GM23338 (cell line): ENCODE measurements at regions not wholly inside any gene's neighbourhood (a gene's known extent, or its start where the extent isn't known, plus 50 kb on each side); places are given as distances from the start of the nearest gene placed in this dataset.
"Not testable (repeated sequence)": the region's sequence is repeated elsewhere in the genome, so short reads cannot be mapped to it uniquely, and the experiment has no call there.

Experiments
- CREB1 ChIP-seq: fragments of 250-450 bp; sonication (Bioruptor Pico); IDR thresholded peaks from 2 replicates; pipeline ENCODE4 v1.5.0; 2020; ENCODE audit warnings: low read depth, mild to moderate bottlenecking, moderate library complexity
- EZH2 ChIP-seq: fragments of 200-600 bp; sonication (generic); IDR thresholded peaks from one replicate; pipeline ENCODE4 v1.8.0; 2017; ENCODE audit warnings: antibody characterized with exemption, mild to moderate bottlenecking, low read depth; ENCODE audit not compliant: unreplicated experiment
- EZH2phosphoT487 ChIP-seq: fragments of 200-600 bp; sonication (generic); IDR thresholded peaks from one replicate; pipeline ENCODE4 v1.8.1; 2018; ENCODE audit warnings: antibody characterized with exemption; ENCODE audit not compliant: unreplicated experiment
- JUNB ChIP-seq: IDR thresholded peaks from one replicate; pipeline ENCODE4 v1.6.1; 2016; ENCODE audit warnings: antibody characterized with exemption; ENCODE audit not compliant: unreplicated experiment
- NANOG ChIP-seq: IDR thresholded peaks from 2 replicates; pipeline ENCODE4 v1.6.1; 2016; ENCODE audit warnings: antibody characterized with exemption, borderline replicate concordance
- POLR2AphosphoS5 ChIP-seq: IDR thresholded peaks from 2 replicates; pipeline ENCODE4 v1.6.1; 2016; ENCODE audit warnings: antibody characterized with exemption, low read depth
- STAT1 ChIP-seq: IDR thresholded peaks from one replicate; pipeline ENCODE4 v1.6.1; 2016; ENCODE audit warnings: antibody characterized with exemption; ENCODE audit not compliant: unreplicated experiment
- ZNF114 ChIP-seq: fragments of 250-450 bp; sonication (Bioruptor Pico); IDR thresholded peaks from 2 replicates; pipeline ENCODE4 v1.5.0; 2020; ENCODE audit warnings: mild to moderate bottlenecking, moderate library complexity
- ZNF331 ChIP-seq: fragments of 250-450 bp; sonication (Bioruptor Pico); IDR thresholded peaks from 2 replicates; pipeline ENCODE4 v1.5.0; 2020; ENCODE audit warnings: low read depth, mild to moderate bottlenecking, moderate library complexity
- TF ChIP-seq, protein P1 (sequence below), 2 experiments: fragments of 200-600 bp in 1 of 2; sonication (generic) in 1 of 2; conservative IDR thresholded peaks; 2 replicates each; pipeline versions ENCODE4 v1.5.1 to v1.6.1; 2016 to 2017; ENCODE audit warnings: antibody characterized with exemption in 2 of 2, low read depth in 2 of 2, mild to moderate bottlenecking in 2 of 2, moderate library complexity in 1 of 2
- TF ChIP-seq, protein P2 (sequence below): IDR thresholded peaks from 2 replicates; pipeline ENCODE4 v1.6.1; 2016; ENCODE audit warnings: antibody characterized with exemption
- TF ChIP-seq, protein P3 (sequence below): IDR thresholded peaks from one replicate; pipeline ENCODE4 v1.6.1; 2018; ENCODE audit warnings: antibody characterized with exemption; ENCODE audit not compliant: unreplicated experiment
- TF ChIP-seq, protein P4 (sequence below): fragments of 250-450 bp; sonication (Bioruptor Pico); IDR thresholded peaks from 2 replicates; pipeline ENCODE4 v1.5.0; 2020; ENCODE audit warnings: mild to moderate bottlenecking, moderate library complexity

DNA sequence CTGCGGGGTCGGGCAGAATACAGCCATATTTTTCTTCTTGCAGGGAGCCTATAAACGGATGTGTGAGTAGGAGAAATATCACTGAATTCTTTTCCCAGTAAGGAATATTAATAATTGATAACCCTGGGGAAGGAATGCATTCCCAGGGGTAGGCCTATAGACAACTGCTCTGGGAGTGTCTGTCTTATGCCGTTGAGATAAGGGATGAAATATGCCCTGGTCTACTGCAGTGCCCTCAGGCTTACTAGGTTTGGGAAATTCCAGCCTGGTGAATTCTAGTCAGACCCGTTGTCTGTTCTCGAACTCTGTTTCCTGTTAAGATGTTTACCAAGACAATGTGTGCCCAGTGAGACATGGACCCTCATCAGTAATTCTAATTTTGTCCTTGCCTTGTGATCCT lies 1129.3 kb downstream of the ZPLD1 start:
- TF ChIP-seq, protein P1, sequence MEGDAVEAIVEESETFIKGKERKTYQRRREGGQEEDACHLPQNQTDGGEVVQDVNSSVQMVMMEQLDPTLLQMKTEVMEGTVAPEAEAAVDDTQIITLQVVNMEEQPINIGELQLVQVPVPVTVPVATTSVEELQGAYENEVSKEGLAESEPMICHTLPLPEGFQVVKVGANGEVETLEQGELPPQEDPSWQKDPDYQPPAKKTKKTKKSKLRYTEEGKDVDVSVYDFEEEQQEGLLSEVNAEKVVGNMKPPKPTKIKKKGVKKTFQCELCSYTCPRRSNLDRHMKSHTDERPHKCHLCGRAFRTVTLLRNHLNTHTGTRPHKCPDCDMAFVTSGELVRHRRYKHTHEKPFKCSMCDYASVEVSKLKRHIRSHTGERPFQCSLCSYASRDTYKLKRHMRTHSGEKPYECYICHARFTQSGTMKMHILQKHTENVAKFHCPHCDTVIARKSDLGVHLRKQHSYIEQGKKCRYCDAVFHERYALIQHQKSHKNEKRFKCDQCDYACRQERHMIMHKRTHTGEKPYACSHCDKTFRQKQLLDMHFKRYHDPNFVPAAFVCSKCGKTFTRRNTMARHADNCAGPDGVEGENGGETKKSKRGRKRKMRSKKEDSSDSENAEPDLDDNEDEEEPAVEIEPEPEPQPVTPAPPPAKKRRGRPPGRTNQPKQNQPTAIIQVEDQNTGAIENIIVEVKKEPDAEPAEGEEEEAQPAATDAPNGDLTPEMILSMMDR (conservative IDR thresholded peaks at IDR 0.05; ENCODE audit: low read depth in 2 of 2), result not testable (repeated sequence)
- TF ChIP-seq EZH2, CREB1, POLR2AphosphoS5, EZH2phosphoT487, NANOG, JUNB, ZNF331, ZNF114, STAT1: not testable (repeated sequence)
- TF ChIP-seq, protein P2, sequence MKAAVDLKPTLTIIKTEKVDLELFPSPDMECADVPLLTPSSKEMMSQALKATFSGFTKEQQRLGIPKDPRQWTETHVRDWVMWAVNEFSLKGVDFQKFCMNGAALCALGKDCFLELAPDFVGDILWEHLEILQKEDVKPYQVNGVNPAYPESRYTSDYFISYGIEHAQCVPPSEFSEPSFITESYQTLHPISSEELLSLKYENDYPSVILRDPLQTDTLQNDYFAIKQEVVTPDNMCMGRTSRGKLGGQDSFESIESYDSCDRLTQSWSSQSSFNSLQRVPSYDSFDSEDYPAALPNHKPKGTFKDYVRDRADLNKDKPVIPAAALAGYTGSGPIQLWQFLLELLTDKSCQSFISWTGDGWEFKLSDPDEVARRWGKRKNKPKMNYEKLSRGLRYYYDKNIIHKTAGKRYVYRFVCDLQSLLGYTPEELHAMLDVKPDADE, result not testable (repeated sequence)
- TF ChIP-seq, protein P3, sequence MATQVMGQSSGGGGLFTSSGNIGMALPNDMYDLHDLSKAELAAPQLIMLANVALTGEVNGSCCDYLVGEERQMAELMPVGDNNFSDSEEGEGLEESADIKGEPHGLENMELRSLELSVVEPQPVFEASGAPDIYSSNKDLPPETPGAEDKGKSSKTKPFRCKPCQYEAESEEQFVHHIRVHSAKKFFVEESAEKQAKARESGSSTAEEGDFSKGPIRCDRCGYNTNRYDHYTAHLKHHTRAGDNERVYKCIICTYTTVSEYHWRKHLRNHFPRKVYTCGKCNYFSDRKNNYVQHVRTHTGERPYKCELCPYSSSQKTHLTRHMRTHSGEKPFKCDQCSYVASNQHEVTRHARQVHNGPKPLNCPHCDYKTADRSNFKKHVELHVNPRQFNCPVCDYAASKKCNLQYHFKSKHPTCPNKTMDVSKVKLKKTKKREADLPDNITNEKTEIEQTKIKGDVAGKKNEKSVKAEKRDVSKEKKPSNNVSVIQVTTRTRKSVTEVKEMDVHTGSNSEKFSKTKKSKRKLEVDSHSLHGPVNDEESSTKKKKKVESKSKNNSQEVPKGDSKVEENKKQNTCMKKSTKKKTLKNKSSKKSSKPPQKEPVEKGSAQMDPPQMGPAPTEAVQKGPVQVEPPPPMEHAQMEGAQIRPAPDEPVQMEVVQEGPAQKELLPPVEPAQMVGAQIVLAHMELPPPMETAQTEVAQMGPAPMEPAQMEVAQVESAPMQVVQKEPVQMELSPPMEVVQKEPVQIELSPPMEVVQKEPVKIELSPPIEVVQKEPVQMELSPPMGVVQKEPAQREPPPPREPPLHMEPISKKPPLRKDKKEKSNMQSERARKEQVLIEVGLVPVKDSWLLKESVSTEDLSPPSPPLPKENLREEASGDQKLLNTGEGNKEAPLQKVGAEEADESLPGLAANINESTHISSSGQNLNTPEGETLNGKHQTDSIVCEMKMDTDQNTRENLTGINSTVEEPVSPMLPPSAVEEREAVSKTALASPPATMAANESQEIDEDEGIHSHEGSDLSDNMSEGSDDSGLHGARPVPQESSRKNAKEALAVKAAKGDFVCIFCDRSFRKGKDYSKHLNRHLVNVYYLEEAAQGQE, result not testable (repeated sequence)
- TF ChIP-seq, protein P4, sequence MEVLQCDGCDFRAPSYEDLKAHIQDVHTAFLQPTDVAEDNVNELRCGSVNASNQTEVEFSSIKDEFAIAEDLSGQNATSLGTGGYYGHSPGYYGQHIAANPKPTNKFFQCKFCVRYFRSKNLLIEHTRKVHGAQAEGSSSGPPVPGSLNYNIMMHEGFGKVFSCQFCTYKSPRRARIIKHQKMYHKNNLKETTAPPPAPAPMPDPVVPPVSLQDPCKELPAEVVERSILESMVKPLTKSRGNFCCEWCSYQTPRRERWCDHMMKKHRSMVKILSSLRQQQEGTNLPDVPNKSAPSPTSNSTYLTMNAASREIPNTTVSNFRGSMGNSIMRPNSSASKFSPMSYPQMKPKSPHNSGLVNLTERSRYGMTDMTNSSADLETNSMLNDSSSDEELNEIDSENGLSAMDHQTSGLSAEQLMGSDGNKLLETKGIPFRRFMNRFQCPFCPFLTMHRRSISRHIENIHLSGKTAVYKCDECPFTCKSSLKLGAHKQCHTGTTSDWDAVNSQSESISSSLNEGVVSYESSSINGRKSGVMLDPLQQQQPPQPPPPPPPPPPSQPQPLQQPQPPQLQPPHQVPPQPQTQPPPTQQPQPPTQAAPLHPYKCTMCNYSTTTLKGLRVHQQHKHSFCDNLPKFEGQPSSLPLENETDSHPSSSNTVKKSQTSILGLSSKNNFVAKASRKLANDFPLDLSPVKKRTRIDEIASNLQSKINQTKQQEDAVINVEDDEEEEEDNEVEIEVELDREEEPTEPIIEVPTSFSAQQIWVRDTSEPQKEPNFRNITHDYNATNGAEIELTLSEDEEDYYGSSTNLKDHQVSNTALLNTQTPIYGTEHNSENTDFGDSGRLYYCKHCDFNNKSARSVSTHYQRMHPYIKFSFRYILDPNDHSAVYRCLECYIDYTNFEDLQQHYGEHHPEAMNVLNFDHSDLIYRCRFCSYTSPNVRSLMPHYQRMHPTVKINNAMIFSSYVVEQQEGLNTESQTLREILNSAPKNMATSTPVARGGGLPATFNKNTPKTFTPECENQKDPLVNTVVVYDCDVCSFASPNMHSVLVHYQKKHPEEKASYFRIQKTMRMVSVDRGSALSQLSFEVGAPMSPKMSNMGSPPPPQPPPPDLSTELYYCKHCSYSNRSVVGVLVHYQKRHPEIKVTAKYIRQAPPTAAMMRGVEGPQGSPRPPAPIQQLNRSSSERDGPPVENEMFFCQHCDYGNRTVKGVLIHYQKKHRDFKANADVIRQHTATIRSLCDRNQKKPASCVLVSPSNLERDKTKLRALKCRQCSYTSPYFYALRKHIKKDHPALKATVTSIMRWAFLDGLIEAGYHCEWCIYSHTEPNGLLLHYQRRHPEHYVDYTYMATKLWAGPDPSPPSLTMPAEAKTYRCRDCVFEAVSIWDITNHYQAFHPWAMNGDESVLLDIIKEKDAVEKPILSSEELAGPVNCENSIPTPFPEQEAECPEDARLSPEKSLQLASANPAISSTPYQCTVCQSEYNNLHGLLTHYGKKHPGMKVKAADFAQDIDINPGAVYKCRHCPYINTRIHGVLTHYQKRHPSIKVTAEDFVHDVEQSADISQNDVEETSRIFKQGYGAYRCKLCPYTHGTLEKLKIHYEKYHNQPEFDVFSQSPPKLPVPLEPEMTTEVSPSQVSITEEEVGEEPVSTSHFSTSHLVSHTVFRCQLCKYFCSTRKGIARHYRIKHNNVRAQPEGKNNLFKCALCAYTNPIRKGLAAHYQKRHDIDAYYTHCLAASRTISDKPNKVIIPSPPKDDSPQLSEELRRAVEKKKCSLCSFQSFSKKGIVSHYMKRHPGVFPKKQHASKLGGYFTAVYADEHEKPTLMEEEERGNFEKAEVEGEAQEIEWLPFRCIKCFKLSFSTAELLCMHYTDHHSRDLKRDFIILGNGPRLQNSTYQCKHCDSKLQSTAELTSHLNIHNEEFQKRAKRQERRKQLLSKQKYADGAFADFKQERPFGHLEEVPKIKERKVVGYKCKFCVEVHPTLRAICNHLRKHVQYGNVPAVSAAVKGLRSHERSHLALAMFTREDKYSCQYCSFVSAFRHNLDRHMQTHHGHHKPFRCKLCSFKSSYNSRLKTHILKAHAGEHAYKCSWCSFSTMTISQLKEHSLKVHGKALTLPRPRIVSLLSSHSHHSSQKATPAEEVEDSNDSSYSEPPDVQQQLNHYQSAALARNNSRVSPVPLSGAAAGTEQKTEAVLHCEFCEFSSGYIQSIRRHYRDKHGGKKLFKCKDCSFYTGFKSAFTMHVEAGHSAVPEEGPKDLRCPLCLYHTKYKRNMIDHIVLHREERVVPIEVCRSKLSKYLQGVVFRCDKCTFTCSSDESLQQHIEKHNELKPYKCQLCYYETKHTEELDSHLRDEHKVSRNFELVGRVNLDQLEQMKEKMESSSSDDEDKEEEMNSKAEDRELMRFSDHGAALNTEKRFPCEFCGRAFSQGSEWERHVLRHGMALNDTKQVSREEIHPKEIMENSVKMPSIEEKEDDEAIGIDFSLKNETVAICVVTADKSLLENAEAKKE (CRISPR knock-in tag), result not testable (repeated sequence)
